CD4-positive, alpha-beta memory T cell (primary cell): ENCODE measurements at regions not wholly inside any gene's neighbourhood (a gene's known extent, or its start where the extent isn't known, plus 50 kb on each side); places are given as distances from the start of the nearest gene placed in this dataset.

ENCODE experiments used
- CTCF ChIA-PET: fragments of 350-600 bp; sonication (Branson Sonifier 250); formaldehyde crosslinking; loops from one replicate; lab custom pipeline; 2021; ENCODE audit warnings: inconsistent platforms; ENCODE audit not compliant: partially characterized antibody; lab: Charles Lee
- POLR2A ChIA-PET: fragments of 350-600 bp; sonication (Branson Sonifier 250); formaldehyde crosslinking; loops from one replicate; lab custom pipeline; 2021; ENCODE audit not compliant: partially characterized antibody; lab: Charles Lee
- DNase-seq, 5 donors: peaks; one replicate each; pipeline versions ENCODE4 v3.0.0 to v3.0.0-alpha.2; 2020 to 2022; ENCODE audit warnings: mixed read lengths in 1 of 5
- H3K27ac ChIP-seq: one replicate; pipeline ENCODE4 v1.7.0; 2013; ENCODE audit warnings: low read depth, low read length
- H3K27me3 ChIP-seq: 2 replicates; pipeline ENCODE4 v1.7.0; 2013; ENCODE audit warnings: mild to moderate bottlenecking, low read length, moderate library complexity; ENCODE audit not compliant: insufficient read depth
- H3K36me3 ChIP-seq: 2 replicates; pipeline ENCODE4 v1.7.0; 2013; ENCODE audit warnings: mild to moderate bottlenecking, low read length, moderate library complexity; ENCODE audit not compliant: insufficient read depth
- H3K4me1 ChIP-seq: 2 replicates; pipeline ENCODE4 v1.7.0; 2013; ENCODE audit warnings: mild to moderate bottlenecking, low read length, moderate library complexity; ENCODE audit not compliant: insufficient read depth
- H3K4me3 ChIP-seq, 2 donors: one replicate each; pipeline ENCODE4 v1.7.0; 2013; ENCODE audit warnings: low read length in 2 of 2, mild to moderate bottlenecking in 1 of 2
- H3K9me3 ChIP-seq, 2 donors: one replicate each; pipeline ENCODE4 v1.7.0; 2013; ENCODE audit warnings: low read length in 2 of 2, control low read depth in 1 of 2; ENCODE audit not compliant: control insufficient read depth in 1 of 2
- H3K27ac Mint-ChIP-seq, 7 donors: one replicate each; pipeline ENCODE4 v1.8.0; 2020 to 2021; ENCODE audit warnings: mixed read lengths in 7 of 7, mild to moderate bottlenecking in 6 of 7, inconsistent platforms in 3 of 7, moderate library complexity in 3 of 7
- H3K27me3 Mint-ChIP-seq, 2 donors: one replicate each; pipeline ENCODE4 v1.8.0; 2020 to 2021; ENCODE audit warnings: mixed read lengths in 2 of 2
- H3K36me3 Mint-ChIP-seq, 2 donors: one replicate each; pipeline ENCODE4 v1.8.0; 2020 to 2021; ENCODE audit warnings: mixed read lengths in 2 of 2, inconsistent platforms in 1 of 2, mild to moderate bottlenecking in 1 of 2
- H3K4me1 Mint-ChIP-seq, 4 donors: one replicate each; pipeline ENCODE4 v1.8.0; 2020 to 2021; ENCODE audit warnings: mixed read lengths in 4 of 4, mild to moderate bottlenecking in 1 of 4
- H3K4me3 Mint-ChIP-seq, 8 donors: one replicate each; pipeline ENCODE4 v1.8.0; 2020 to 2021; ENCODE audit warnings: mixed read lengths in 8 of 8, mild to moderate bottlenecking in 7 of 8, moderate library complexity in 6 of 8, inconsistent platforms in 3 of 8
- H3K9me3 Mint-ChIP-seq, 8 donors: one replicate each; pipeline ENCODE4 v1.8.0; 2020 to 2021; ENCODE audit warnings: mixed read lengths in 8 of 8, mild to moderate bottlenecking in 5 of 8, inconsistent platforms in 3 of 8, moderate library complexity in 1 of 8
- intact Hi-C: fragments of 100-400 bp; cut with micrococcal nuclease; formaldehyde crosslinking; loops from one replicate; pipeline ENCODE4 v1.15.1; 2023

DNA sequence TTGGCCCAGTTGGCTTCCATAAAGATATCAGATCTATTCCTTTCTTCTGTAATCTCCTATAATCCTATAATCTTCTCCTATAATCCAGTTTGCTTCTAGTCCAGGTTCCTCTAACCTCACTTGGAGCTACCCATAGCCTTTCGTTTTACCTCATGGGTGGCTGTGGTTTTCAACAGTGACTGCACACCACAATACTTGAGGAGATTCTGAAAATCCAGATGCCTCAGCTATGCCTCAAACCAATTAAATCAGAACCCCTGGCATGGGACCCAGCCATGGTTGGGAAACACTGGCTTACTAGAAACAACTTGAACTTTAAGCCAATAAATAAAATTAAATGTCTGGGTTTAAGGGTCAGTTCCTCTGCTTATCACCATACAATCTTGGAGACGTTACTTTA lies 86.1 kb upstream of the NTRK3 start:
- H3K36me3 ChIP-seq: no peaks in the 10 kb centered on the region
- no peaks in the 10 kb centered on the region for H3K4me1 Mint-ChIP-seq
- intact Hi-C loops: no loop called here
- H3K27ac Mint-ChIP-seq: no peak overlapping the region
- no peaks in the 10 kb centered on the region for H3K4me1 ChIP-seq
- H3K27me3 ChIP-seq: no peaks in the 10 kb centered on the region
- H3K36me3 Mint-ChIP-seq: no peaks in the 10 kb centered on the region
- H3K9me3 ChIP-seq: no peaks in the 10 kb centered on the region
- no peak overlapping the region for H3K27ac ChIP-seq
- H3K27me3 Mint-ChIP-seq: peaks cover 0 to 6% of the 10 kb centered on the region in 2 donors
- no peak overlapping the region for H3K4me3 Mint-ChIP-seq
- POLR2A ChIA-PET: no interaction called here
- CTCF ChIA-PET: no interaction called here
- H3K4me3 ChIP-seq: no peak overlapping the region
- no peaks in the 10 kb centered on the region for H3K9me3 Mint-ChIP-seq
- no peak for DNase-seq

DNA sequence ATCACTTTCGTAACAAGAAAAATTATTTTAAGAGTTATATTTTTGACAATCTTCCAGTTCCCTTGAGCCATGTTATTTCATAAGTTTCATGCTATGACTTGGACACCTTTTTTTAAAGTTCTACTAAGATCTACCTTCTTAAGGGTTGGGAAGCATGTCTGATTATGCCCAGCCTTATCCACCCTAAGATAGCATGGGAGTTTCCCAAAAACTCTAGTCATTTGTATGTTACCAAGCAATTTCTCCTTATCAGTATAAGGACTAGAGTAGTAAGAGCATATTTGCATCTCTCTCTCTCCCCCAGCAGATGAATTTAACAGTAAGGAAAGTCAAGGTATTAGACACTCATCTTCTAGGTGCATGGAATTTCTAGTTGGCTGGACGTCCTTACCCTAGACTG lies 85.1 kb upstream of the NTRK3 start:
- Histone ChIP-seq H3K27me3 (no peaks in the 10 kb centered on the region), H3K36me3 (no peaks in the 10 kb centered on the region), H3K9me3 (no peaks in the 10 kb centered on the region), H3K4me1 (no peaks in the 10 kb centered on the region), H3K27ac (no peak overlapping the region), H3K4me3 (no peak overlapping the region)
- Mint-ChIP-seq H3K27me3 (peaks cover 0 to 6% of the 10 kb centered on the region in 2 donors), H3K4me1 (no peaks in the 10 kb centered on the region), H3K36me3 (no peaks in the 10 kb centered on the region), H3K9me3 (no peaks in the 10 kb centered on the region), H3K27ac (no peak overlapping the region), H3K4me3 (no peak overlapping the region)
- no peak for DNase-seq
- intact Hi-C loops: no loop called here
- ChIA-PET CTCF (no interaction called here), POLR2A (no interaction called here)

DNA sequence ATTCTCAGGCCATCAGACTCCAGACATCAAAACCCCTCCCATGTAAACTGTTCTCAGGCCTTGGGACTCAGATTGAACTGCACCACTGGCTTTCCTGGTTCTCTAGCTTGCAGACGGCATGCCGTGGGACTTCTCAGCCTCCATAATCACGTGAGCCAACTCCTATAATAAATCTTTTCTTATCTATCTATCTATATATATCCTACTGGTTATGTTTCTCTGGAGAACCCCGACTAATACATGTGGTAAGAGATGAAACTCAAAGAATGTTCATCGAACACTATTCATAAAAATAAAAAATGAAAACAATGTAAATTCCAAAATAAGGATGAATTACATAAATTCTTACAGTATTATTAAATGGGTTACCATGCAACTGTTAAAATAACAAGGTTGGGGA lies 84.5 kb upstream of the NTRK3 start:
- no peak overlapping the region for H3K4me3 Mint-ChIP-seq
- POLR2A ChIA-PET: no interaction called here

DNA sequence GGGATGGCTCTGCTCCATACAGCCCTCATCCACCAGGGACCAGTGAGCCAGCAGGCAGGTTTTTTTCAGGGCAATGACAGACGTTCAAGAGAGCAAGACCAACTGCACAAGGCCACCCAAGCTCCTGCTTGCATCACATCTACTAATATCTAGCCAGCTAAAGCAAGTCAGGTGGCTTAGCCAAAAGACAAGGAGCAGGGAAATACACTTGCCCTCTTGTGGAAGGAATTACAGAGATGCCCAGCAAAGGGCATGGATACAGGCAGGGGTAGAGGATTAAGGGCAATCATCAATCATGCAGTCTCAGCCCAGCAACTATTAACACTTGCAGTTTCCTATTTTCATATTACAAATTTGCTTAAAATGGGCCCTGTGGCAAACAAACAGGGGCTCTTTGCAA lies 81.5 kb upstream of the NTRK3 start:
- Mint-ChIP-seq H3K9me3 (peaks cover 0 to 2% (median 0%) of the 10 kb centered on the region in 8 donors), H3K36me3 (no peaks in the 10 kb centered on the region), H3K27ac (no peak overlapping the region), H3K4me3 (no peak overlapping the region), H3K27me3 (peaks cover 10 to 11% of the 10 kb centered on the region in 2 donors), H3K4me1 (no peaks in the 10 kb centered on the region)
- intact Hi-C loops: no loop called here
- Histone ChIP-seq H3K36me3 (no peaks in the 10 kb centered on the region), H3K27me3 (no peaks in the 10 kb centered on the region), H3K4me3 (no peak overlapping the region), H3K9me3 (no peaks in the 10 kb centered on the region), H3K4me1 (no peaks in the 10 kb centered on the region), H3K27ac (no peak overlapping the region)
- DNase-seq: no peak
- POLR2A ChIA-PET: no interaction called here
- CTCF ChIA-PET: no interaction called here

More for the DNA sequence above, 84.5 kb upstream of the NTRK3 start:
- DNase-seq: no peak
- no peak overlapping the region for H3K27ac Mint-ChIP-seq
- H3K36me3 Mint-ChIP-seq: no peaks in the 10 kb centered on the region
- H3K27me3 Mint-ChIP-seq: peaks cover under 1 to 6% of the 10 kb centered on the region in 2 donors
- no peaks in the 10 kb centered on the region for H3K4me1 Mint-ChIP-seq
- no peaks in the 10 kb centered on the region for H3K36me3 ChIP-seq
- no peaks in the 10 kb centered on the region for H3K9me3 ChIP-seq
- H3K4me1 ChIP-seq: no peaks in the 10 kb centered on the region
- no peaks in the 10 kb centered on the region for H3K27me3 ChIP-seq
- no peaks in the 10 kb centered on the region for H3K9me3 Mint-ChIP-seq
- CTCF ChIA-PET: no interaction called here
- no peak overlapping the region for H3K4me3 ChIP-seq
- no peak overlapping the region for H3K27ac ChIP-seq
- intact Hi-C loops: no loop called here

DNA sequence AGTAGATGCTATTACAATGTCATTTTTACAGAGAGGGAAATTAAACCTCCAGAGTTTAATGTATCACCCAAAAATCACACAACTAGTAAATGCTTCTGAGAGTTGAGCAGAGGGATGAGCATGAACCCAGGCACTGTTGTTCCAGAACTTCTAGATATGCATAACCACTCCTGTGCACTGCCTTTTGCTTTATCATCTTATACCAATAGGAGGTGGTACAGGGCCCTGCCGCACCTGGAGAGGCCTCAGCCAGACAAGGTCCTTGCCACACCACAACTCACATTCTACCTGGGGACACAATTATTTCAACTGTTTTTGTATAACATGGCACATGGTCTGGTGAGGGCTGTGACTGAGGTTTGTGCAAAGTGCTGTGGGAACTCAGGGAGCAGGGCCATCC lies 78.5 kb upstream of the NTRK3 start:
- CTCF ChIA-PET: no interaction called here
- H3K27me3 Mint-ChIP-seq: peaks cover 13 to 17% of the 10 kb centered on the region in 2 donors
- intact Hi-C loops: no loop called here
- Histone ChIP-seq H3K27ac (no peak overlapping the region), H3K36me3 (no peaks in the 10 kb centered on the region), H3K4me3 (no peak overlapping the region), H3K9me3 (no peaks in the 10 kb centered on the region), H3K4me1 (no peaks in the 10 kb centered on the region), H3K27me3 (no peaks in the 10 kb centered on the region)
- H3K4me1 Mint-ChIP-seq: no peaks in the 10 kb centered on the region
- H3K36me3 Mint-ChIP-seq: no peaks in the 10 kb centered on the region
- no peak for DNase-seq
- no peak overlapping the region for H3K27ac Mint-ChIP-seq
- POLR2A ChIA-PET: no interaction called here
- H3K4me3 Mint-ChIP-seq: no peak overlapping the region
- peaks cover 0 to 3% (median 0%) of the 10 kb centered on the region in 8 donors for H3K9me3 Mint-ChIP-seq

DNA sequence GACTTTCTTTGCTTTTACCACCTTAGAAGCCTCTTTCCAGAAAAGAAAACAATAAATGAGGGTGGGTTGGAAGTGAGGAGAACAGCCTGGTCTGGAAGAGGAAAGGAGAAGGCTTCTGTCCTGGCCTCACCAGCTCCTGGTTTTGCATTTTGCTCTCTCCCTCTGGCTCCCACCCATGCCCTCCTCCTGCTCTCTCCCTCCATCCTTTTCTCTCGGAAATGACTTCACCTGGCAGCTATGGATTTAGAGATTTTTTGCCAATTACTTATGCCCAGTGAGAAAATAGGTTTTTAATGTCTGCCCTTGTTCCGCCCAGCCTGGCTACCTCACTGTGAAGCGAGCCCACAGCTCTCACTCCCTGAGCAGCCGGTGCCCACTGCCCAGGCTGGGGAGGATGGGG lies 77.9 kb upstream of the NTRK3 start:
- H3K9me3 ChIP-seq: no peaks in the 10 kb centered on the region
- Mint-ChIP-seq H3K9me3 (peaks cover 0 to 3% (median 0%) of the 10 kb centered on the region in 8 donors), H3K36me3 (no peaks in the 10 kb centered on the region), H3K27me3 (peaks cover 15 to 17% of the 10 kb centered on the region in 2 donors), H3K4me1 (no peaks in the 10 kb centered on the region), H3K27ac (no peak overlapping the region), H3K4me3 (peak overlapping the region in 1 of 8 donors; percentile 33)
- H3K36me3 ChIP-seq: no peaks in the 10 kb centered on the region
- ChIA-PET CTCF (no interaction called here), POLR2A (no interaction called here)
- no peak overlapping the region for H3K27ac ChIP-seq
- intact Hi-C loops: no loop called here
- DNase-seq: no peak
- H3K4me3 ChIP-seq: no peak overlapping the region
- H3K4me1 ChIP-seq: no peaks in the 10 kb centered on the region
- H3K27me3 ChIP-seq: no peaks in the 10 kb centered on the region

DNA sequence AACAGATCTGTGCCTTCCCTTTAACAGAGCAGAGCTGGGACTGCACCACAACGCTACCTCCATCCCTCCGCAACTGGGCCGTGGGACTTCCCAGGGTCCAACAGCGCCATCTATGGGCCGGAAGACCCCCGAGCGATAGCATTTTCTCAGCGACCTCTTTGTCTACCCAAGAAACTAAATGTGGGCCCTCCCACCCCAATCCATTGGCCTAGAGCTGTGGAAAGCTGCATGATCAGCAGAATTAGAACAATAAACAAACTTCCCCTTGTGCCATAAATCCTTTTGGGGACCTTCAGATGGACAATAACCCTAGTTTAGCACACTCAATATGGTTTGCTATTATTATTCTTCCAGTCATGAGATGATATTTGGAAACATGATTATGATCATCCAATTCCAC lies 74.8 kb upstream of the NTRK3 start:
- no peaks in the 10 kb centered on the region for H3K4me1 ChIP-seq
- ChIA-PET POLR2A (no interaction called here), CTCF (no interaction called here)
- H3K36me3 Mint-ChIP-seq: no peaks in the 10 kb centered on the region
- intact Hi-C loops: no loop called here
- peaks cover 18 to 20% of the 10 kb centered on the region in 2 donors for H3K27me3 Mint-ChIP-seq
- H3K4me1 Mint-ChIP-seq: no peaks in the 10 kb centered on the region
- H3K9me3 ChIP-seq: no peaks in the 10 kb centered on the region
- no peak for DNase-seq
- H3K36me3 ChIP-seq: no peaks in the 10 kb centered on the region
- no peak overlapping the region for H3K4me3 ChIP-seq
- no peak overlapping the region for H3K4me3 Mint-ChIP-seq
- no peak overlapping the region for H3K27ac ChIP-seq
- H3K27ac Mint-ChIP-seq: peak overlapping the region in 1 of 7 donors; percentile 58
- H3K9me3 Mint-ChIP-seq: peaks cover 0 to 4% (median 0%) of the 10 kb centered on the region in 8 donors
- H3K27me3 ChIP-seq: no peaks in the 10 kb centered on the region

DNA sequence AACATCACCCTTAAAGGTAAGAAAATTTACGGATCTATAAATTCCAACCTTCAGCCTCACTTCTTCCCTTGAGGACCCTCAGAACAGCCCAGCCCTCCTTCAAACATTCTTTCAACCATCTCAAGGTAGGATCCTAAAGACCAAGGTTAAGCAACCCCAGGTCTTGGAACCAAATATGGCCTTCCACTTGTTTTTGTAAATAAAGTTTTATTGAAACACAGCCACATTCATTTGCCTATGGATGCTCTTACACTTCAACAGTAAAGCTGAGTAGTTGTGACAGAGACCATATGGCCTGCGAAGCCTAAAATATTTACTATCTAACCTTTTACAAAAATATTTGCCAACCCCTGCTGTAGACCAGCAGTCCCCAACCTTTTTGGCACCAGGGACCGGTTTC lies 70.4 kb upstream of the NTRK3 start:
- Mint-ChIP-seq H3K4me3 (no peak overlapping the region), H3K27me3 (peaks cover 7 to 16% of the 10 kb centered on the region in 2 donors)

More for the DNA sequence above, 70.4 kb upstream of the NTRK3 start:
- Histone ChIP-seq H3K9me3 (no peaks in the 10 kb centered on the region), H3K4me3 (no peak overlapping the region), H3K4me1 (no peaks in the 10 kb centered on the region), H3K27ac (no peak overlapping the region), H3K27me3 (no peaks in the 10 kb centered on the region), H3K36me3 (no peaks in the 10 kb centered on the region)
- H3K36me3 Mint-ChIP-seq: no peaks in the 10 kb centered on the region
- ChIA-PET POLR2A (no interaction called here), CTCF (no interaction called here)
- H3K27ac Mint-ChIP-seq: no peak overlapping the region
- intact Hi-C loops: no loop called here
- H3K4me1 Mint-ChIP-seq: no peaks in the 10 kb centered on the region
- no peak for DNase-seq
- peaks cover 0 to 1% (median 0%) of the 10 kb centered on the region in 8 donors for H3K9me3 Mint-ChIP-seq
